Medulla oblongata (tissue), 1 donor: ENCODE measurements at regions not wholly inside any gene's neighbourhood (a gene's known extent, or its start where the extent isn't known, plus 50 kb on each side); places are given as distances from the start of the nearest gene placed in this dataset.
A peak's percentile ranks its signal among the peaks of the same experiment; 100 is the strongest.
"Not testable (repeated sequence)": the region's sequence is repeated elsewhere in the genome, so short reads cannot be mapped to it uniquely, and the experiment has no call there.

Experiments
- DNase-seq: peaks from one replicate; pipeline ENCODE4 v3.0.0-alpha.2; 2015; ENCODE audit errors: extremely low spot score

DNA sequence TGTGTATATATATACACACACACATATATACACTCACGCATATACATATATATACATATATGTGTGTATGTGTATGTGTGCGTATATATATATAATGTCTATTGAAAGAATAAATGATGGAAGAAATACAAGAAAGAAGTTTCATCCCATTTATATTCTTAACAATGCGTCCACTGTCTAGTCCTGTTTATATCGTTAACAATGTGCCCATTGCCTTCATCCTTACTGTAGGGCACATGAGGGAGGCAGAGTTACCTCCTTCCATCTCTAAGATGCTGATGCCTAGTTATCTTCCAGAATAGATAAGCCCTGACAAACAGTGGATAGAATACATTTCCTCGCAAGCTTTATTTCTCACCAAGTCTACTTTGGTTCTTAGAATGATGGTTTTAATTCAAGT is 389.8 kb upstream of the SEMA6A start:
- peak; percentile 45 for DNase-seq

DNA sequence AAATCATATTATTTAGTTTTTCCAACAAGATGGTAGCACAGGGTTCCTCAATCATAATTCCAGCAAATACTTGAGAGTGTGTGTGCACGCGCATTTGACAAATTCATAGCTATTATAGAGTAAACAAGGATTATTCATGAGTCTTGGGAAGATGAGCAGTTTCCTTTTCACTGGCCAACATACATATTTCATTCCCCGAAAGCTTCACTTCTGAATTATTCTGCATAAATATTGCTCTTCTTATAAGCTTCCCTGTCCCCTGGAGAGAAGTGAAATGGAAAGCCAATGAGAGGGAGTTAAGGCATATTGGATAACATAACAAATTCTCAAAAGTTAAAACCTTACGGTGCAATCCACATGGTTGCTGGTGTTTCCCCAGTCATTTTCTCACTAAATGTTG is 386.4 kb upstream of the SEMA6A start:
- no peak for DNase-seq

DNA sequence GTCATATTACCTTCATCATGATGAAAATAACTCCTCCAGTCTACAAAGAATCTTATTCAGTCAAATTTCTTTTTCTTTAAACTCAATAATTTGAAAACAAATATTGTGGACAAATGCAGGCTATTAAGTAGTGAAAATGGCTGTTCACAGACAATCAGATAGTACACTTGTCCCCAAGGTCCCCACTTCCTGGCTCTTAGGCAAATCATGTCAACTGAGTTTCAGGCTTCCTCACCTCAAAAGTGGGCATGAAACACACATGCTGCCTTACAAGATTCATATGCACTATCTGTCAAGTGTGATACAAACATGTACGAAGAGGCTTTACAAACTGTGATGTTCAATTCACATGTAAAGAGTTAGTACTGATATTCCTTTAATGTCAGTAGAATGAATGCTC is 385.2 kb upstream of the SEMA6A start:
- DNase-seq: peak; percentile 12

DNA sequence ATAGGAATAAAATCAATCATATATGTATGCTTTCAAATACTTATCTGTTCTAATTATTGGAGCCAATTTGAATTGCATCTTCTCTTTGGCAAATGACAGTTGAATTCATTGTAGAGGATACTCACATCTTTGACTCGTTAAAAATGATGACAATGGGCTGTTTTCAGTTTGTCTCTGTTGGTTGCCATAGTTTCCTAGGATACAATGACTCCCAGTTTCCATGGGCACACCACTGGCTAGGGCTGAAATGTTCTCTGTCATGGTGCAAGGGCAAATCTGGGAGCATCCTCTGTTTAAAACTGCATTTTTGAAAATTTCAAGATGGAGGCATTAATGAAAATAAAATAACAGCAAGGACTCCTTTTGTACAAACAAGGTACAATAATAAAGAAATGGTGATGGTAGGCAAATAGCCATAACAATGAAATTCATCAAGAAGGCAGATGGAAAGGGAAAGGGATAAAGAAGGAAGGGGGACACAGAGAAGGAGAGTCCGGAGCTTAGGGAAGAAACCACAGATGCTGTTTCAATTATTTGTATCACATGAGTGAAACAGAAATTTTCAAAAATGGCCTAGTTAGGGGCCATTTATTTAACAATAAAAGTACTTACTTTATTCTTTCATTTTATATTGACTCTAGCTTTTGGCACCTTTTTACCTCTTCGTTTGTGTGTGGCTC is 378.8 kb upstream of the SEMA6A start:
- DNase-seq: peak; percentile 86

DNA sequence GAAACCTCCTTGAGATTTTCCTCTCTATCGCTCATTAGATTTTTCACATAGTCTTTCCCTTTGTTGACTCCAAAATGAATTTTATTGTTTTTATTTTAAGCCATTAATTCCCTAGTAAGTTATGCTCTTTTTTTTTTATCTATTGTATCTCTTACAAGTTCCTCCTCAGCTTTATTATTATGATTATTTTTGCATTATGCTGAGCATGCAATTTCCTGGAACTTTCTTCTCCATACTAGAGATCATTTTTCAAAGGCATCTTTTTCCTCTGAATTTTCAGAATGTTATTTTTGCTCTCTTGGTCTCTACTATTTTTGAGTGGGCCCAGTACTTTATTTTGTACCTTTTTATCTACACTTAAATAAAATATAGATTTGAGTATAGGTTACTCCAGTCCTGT is 376.6 kb upstream of the SEMA6A start:
- no peak for DNase-seq

DNA sequence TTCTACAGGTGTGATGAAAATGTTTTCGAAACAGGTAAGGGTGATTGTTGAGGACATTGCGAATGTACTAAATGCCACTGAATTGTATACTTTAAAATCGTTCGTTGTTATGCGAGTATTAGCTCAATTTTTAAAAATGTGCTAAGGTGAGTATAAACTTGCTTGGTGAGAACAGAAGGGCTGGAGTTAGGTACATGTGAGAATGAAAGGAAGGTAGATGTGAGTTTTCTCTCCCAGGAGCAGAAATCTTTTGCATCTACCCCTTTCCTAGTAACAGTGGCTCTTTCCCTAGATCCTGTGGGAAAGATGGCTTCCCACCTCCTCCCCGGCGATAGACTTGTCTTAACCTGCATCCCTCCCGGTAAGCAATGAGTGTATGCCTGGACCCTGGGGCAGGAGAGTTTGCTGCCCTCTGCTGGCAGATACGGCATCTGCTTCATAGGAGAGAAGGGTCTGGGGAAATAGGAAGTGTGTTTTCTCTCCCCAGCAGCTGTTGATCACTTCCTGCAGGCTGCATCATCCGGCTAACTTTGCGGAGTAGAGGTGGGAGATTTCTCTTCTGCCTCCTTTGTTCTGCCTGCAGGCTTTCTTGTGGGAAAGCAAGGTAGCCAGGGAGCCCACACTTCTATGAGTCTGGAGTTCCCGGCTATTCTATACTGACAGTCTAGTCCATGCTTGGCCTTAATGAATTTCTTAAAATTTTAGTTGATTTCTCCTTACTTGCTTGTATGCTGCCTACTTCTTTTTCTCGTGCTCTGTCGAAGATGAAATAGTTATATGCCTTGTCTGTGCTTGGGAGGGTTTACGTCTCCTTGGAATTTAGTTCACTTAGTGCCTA is 373.3 kb upstream of the SEMA6A start:
- DNase-seq: peak; percentile 55

DNA sequence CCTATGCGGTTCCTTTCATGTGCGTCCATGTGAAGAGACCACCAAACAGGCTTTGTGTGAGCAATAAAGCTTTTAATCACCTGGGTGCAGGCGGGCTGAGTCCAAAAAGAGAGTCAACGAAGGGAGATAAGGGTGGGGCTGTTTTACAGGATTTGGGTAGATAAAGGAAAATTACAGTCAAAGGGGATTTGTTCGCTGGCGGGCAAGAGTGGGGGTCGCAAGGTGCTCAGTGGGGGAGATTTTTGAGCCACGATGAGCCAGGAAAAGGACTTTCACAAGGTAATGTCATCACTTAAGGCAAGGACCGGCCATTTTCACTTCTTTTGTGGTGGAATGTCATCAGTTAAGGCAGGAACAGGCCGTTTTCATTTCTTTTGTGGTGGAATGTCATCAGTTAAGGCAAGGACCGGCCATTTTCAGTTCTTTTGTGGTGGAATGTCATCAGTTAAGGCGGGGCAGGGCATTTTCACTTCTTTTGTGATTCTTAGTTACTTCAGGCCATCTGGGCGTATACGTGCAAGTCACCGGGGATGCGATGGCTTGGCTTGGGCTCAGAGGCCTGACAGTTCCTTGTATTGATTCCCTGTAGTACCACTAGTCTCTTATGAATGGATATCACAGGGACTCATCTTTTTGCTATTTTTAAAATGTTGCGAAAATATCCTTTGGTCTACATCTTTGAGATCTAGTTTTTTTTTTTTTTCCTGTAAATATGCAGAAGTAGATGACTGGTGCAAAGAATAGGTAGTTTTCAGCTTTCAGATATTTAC is 371.2 kb upstream of the SEMA6A start:
- not testable (repeated sequence) for DNase-seq

DNA sequence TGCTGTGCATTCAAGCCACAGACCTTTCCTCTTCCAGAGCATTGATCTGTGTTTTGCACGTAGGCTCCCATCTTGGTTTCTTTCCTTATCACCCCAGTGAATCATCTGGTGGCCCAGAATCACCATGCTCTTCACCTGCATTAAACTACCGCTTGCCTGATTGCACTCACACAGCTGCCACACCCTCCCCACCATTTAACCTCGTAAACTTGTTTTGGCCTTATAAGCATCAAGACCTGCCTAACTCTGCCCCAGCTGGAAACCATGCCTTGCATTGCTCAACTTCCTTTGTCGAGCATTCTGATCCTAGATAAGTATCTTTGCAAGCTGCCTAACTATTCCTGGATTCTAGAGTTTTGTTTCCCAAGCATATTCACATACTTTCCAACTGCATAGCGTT is 369.6 kb upstream of the SEMA6A start:
- DNase-seq: no peak

DNA sequence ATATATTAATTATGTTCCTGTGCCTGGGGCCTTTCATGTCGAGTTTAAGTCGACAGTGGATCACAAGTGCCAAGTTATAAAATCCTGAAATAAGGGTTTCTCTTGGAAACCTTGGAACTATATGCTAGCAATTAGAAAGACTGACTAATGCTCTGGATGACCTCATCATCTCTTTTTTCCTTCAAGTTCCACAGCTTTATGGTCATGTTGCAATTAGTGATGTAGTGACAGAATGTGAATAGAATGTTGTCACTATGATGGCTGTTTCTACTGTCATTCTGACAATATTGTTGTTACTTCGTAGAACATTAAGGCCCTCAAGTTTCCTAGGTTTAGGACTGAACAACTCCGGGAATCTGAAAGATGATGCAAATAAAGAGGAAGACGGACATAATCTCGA is 368.0 kb upstream of the SEMA6A start:
- DNase-seq: no peak

DNA sequence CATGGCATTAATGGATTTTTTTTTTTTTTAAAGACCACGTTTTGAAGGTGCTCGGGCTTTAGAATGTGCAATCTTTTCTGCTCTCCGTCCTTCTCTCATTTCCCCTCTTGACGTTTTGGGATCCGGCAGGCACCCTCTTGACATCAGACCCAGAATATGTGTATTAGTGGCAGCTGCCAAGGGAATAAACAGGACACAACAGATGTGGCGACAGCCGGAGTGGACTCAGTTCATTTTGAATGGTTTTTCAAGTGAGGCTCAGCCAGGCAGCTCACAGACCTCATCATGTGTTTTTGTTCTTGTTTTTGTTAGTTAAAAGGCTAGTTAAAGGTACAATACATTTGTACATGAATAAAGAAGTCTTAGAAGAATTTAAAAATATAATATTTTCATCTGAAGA is 365.0 kb upstream of the SEMA6A start:
- no peak for DNase-seq

DNA sequence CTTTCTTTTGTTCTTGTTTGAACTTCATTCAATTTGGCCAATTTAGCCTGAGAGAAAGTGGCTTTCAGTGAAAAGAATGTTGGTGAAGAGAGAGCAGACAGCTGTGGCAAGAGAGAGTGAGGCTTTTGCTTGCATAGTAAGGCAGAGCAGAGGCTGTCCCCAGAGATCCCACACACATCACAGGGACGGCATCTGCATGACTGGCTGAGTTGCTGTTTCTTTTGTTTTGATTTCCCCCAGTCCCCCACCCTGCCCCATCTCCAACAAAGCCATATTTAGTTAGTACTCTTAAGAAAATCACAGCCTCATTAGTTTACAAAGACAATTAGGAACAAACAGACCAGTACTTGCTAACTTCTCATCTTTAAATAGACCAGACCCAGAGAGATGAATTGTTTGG is 363.9 kb upstream of the SEMA6A start:
- peak; percentile 58 for DNase-seq

DNA sequence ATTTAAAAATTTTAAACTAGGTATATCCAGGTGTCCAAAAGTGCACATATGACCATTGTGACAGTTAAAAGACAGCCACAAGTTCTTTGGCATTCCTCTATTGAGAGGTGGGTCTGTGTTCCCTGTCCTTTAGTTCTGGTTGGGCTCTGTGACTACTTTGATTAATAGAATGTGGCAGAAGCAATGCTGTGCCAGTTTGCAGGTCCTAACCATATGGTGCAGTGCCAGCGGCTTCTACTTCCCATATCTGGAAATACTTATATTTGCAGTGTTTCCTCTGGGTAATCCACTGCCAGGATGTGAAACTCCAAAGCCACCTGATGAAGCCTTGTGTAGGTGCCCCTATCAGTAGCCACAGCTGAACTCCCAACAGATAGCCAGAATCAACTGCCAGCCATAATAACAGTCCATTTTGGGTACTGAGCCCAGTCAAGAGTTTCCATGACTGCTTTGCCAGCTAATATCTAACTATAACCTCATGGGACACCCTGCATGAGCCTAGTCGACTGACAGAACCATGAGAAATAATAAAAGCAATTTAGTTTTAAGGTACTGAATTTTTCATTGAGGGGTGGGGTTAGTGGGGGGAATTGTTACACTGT is 361.0 kb upstream of the SEMA6A start:
- DNase-seq: no peak

DNA sequence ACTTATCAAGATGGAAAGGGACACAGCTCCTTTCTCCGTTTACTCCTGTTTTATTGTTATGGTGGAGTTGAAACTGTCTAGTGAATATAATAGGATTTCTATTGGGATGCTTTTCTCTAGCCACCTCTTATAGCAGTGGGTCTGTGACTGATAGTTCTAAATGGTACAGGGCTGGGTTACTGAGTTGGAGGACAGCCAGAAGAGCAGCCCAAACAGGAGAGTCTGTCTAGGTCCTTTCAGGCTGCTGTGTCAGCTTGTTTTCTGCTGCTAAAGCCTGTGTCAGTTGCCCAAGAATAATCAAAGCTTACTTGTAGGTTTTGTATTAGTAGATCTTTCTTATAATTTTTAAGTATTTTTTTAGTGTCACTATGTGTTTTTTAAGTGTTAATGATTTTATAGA is 356.0 kb upstream of the SEMA6A start:
- DNase-seq: no peak

DNA sequence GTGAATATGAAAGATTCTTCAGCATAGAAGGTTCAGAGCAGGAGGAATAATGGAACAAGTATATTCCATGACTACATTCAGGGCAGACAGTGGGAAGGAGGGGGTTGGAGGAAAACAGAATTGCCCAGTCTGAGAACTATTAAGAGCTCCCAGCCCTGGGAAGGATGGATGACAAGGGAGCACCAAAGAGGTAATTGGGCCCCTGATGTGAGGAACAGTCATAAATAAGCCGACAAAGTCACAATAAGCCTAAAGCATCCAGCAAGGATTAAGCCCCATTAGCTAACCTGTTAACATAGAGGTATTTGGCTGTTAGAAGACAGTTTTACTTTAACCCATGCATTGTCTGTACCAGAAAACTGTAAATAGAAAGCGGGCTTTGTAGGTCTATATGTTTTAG is 348.7 kb upstream of the SEMA6A start:
- DNase-seq: no peak

DNA sequence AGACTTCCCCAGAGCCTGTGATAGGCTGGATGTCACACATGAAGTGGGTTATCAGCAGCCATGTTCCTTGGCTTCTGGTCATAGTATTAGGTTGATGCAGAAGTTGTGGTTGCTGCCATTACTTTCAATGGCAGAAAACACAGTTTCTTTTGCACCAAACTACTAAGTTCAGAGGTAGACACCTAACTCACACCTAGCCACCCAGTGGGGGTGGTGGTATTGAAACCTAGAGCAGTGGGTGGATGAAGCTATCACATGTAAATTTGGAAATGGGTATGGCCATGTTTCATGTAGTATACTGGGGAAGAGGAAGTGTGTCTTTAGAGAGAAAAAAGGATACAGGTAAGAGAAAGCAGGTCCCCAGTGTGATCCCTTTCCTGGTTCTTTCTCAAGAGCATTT is 347.9 kb upstream of the SEMA6A start:
- DNase-seq: no peak

DNA sequence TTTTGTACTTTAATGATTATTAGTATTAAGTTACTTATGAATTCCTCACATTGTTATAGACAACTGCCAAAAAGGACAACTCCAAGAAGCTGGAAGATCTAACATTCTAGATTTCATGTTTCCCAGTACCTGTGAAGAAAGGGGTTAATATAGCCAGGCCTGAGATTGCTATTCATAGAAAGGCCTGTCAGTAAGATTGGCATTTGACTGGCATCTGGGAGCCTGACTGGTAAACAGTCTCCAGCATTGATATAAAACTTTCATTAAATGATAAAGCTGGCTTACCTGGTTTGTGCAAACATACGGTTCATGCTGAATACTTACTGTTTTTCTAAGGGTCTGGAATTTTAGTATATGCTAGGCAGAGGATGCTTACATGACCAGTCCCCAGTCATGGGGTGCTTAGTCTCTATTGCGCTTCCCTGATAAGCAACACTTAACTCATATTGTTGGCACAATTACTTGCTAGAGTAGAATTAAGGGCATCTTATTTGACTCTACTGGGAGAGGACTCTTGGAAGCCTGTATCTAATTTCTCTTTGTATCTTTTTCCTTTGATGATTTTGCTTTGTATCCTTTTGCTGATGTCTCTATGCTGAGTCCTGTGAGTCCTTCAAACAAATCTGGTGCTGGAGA is 340.4 kb upstream of the SEMA6A start:
- no peak for DNase-seq

DNA sequence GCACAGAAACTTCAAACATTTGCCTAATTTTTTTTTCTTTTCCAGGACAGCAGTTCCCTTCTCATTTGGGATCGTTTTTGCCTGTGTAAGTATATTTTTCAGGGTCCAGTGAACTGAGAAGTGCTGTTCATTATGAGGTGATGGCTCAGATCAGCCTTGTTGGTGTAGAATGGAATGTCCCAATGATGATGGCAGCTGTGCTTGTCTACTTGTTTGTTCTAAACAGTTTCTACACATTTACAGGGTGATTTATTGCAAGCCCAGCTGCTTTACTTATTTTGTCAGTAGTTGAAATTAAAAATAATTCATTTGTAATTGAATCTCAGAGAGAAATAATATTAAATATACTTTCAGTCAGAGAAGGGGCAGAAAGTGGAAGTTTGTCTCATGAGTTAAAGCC is 337.6 kb upstream of the SEMA6A start:
- no peak for DNase-seq

DNA sequence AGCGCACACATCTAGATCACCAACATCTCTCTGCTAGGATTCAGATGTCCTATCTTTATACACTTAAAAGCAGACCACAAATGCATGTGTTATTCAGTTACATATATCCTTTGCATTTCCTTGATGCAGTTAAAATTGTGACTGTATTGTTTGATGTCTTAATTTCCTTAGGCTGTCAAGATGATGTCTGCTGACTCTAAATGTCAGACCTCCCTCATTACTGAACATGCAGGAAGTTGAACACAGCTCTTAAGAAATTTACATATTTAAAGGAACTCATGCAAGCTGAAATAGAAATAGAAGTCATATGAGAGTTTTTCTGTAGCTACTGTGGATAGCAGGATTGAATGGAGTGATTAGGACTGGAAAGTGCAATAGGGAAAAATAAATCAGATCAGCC is 336.5 kb upstream of the SEMA6A start:
- DNase-seq: no peak

DNA sequence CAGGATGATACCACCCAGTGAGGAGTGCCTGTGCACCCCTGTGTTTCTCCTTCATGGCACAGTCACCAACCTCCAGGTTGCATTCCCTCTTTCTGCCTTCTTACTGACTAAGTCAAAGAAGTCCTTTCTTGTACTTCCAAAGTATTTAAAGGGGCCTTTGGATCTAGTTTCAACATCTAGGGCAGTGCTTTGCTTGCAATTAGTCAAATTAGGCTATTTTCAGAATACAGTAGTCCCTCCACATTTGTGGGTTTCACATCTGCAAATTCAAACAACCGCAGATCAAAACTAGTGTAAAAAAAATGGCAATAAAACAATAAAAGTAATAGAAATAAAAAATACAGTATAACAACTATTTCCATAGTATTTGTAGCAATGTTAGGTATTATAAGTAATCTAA is 333.9 kb upstream of the SEMA6A start:
- DNase-seq: no peak

DNA sequence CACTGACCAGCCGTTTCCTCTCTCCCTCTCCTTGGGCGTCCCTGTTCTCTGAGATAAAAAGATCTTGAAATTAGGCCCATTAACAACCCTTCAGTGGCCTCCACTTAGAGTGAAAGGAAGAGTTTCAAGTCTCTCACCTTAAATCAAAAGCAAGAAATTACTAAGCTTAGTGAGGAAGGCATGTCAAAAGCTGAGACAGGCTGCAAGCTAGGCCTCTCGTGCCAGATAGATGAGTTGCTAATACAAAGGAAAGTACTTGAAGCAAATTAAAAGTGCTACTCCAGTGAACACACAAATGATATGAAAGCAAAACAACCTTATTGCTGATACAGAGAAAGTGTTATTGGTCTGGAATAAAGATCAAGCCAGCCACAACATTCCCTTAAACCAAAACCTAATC is 331.3 kb upstream of the SEMA6A start:
- no peak for DNase-seq

DNA sequence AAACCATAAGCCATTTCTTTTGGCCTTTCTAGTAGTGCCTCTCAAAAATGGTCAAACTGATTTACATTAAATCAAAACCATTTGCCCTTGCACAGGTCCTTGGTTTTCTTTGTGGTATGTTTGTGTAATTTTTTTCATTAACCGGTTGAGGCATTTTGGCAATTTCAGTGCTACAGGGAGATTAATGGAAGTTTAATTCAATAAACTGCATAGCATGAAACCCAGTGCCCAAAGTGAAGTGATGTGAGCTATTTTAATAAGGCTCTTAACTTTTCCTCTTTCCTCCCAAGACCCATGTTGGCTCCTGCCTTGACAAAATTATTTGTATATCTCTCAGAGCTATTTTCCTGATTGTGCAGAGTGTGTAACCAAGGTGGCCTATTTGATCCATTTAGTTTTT is 326.2 kb upstream of the SEMA6A start:
- DNase-seq: no peak

DNA sequence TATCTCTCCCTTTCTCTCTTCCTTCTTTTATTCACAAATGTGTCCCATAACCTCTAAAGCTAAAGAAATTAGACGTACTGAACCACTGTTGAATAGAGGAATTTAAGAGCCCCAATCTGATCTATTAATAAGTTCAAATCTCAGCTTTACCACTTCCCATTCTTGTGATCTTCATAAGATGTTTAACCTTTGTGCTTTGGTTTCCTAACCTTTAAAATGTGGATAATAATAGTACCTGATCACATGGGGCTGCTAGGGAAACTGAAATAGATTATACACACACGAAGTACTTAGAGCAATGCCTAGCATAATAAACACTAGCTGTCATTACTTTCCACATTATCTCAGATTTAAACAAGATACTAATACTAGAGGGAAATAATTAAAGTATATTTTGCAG is 324.3 kb upstream of the SEMA6A start:
- DNase-seq: no peak
